IMR-90 (cell line): ENCODE measurements at regions not wholly inside any gene's neighbourhood (a gene's known extent, or its start where the extent isn't known, plus 50 kb on each side); places are given as distances from the start of the nearest gene placed in this dataset.

Source experiments
- CEBPB ChIP-seq: IDR thresholded peaks from 2 replicates; pipeline ENCODE4 v1.6.1; 2012; ENCODE audit warnings: low read depth, low read length, improper control_type of control experiment
- CTCF ChIP-seq: conservative IDR thresholded peaks from 2 replicates; pipeline ENCODE4 v1.5.1; 2012; ENCODE audit warnings: mild to moderate bottlenecking, low read depth, low read length, improper control_type of control experiment
- POLR2A ChIP-seq: IDR thresholded peaks from 2 replicates; pipeline ENCODE4 v1.6.1; 2012; ENCODE audit warnings: mild to moderate bottlenecking, low read depth, low read length
- RAD21 ChIP-seq: IDR thresholded peaks from 2 replicates; pipeline ENCODE4 v1.6.1; 2012; ENCODE audit warnings: low read length, improper control_type of control experiment
- SMC3 ChIP-seq: fragments of 150-350 bp; IDR thresholded peaks from 2 replicates; pipeline ENCODE4 v1.6.1; 2016; ENCODE audit warnings: low read depth, mild to moderate bottlenecking, antibody characterized with exemption, low read length, moderate library complexity

- TF ChIP-seq SMC3: no peak
- no peak for TF ChIP-seq CEBPB
- TF ChIP-seq CTCF: no peak
- no peak for TF ChIP-seq POLR2A
- TF ChIP-seq RAD21: no peak
These were observed 524.9 kb upstream of the CHRM3 start for GRCh38 chr1:238861342-238862066.
